HG03280 (cell line): ENCODE measurements at regions not wholly inside any gene's neighbourhood (a gene's known extent, or its start where the extent isn't known, plus 50 kb on each side); places are given as distances from the start of the nearest gene placed in this dataset.

Experiments used
- ATAC-seq: cut with Tn5 transposase; IDR thresholded peaks from one replicate; pipeline ENCODE4 v1.9.1; 2021; ENCODE audit warnings: mild to moderate bottlenecking, moderate library complexity; ENCODE audit not compliant: unreplicated experiment

- peak; percentile 32 for ATAC-seq
Observed at GRCh38 chr1:212557739-212558692, 50.5 kb upstream of the ATF3 start.

- peak; percentile 97 for ATAC-seq
Observed at GRCh38 chr1:212558693-212559480, 49.7 kb upstream of the ATF3 start.
